ENCODE measurements at regions not wholly inside any gene's neighbourhood (a gene's known extent, or its start where the extent isn't known, plus 50 kb on each side); places are given as distances from the start of the nearest gene placed in this dataset.
"Not testable (repeated sequence)": the region's sequence is repeated elsewhere in the genome, so short reads cannot be mapped to it uniquely, and the experiment has no call there.

DNA sequence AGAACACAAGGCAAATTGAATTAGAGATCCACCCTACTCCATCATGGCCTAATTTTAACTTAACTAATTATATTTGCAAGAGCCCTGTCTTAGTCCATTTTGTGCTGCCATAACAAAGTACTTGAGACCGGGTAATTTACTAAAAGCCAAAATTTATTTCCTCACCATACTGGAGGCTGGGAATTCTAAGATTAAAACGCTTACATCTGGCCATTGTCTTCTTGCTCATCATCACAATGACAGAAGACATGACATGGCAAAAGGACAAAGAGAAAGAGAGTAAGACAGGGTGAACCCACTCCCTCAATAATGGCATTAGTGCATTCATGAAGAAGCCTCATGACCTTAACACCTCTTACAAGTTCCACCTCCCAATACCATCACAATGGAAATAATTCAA is 1068.6 kb downstream of the DNAJB9 start:
- no peak for DNase-seq (ENCODE audit: low read depth)

DNA sequence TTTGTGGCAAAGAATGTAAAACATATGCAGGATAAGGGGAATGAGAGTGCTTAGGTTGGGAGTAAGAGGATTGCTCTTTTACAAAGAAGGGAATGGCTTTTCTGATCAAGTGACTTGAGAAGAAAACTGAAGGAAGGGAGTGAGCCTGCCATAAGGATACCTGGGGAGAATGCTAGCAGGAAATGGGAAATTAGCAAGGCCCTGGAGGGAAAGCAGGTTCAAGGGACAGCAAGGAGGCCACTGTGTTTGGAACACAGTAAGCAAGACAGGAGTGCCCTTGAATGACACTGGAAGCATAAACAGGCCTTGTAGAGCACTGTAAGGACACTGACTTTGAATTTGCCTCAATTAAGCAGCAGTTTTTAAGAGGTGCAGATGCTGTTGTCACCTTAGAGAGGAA is 1069.9 kb downstream of the DNAJB9 start:
- no peak for DNase-seq (ENCODE audit: low read depth)

DNA sequence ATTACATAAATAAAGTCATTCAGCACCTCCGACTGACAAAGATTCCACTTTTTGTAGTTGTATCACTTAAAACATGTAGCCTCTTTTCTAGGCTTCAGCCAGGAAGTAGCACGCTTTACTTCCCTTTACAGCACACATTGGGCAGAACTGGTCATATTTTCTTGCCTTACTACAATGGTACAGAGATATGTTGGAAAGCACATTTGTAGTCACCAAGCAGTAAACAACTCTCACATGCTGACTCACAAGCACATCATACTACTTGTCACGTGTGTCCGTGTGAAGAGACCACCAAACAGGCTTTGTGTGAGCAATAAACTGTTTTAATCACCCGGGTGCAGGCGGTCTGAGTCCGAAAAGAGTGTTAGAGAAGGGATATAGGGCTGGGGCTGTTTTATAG is 1071.8 kb downstream of the DNAJB9 start:
- DNase-seq (ENCODE audit: low read depth) = no peak

DNA sequence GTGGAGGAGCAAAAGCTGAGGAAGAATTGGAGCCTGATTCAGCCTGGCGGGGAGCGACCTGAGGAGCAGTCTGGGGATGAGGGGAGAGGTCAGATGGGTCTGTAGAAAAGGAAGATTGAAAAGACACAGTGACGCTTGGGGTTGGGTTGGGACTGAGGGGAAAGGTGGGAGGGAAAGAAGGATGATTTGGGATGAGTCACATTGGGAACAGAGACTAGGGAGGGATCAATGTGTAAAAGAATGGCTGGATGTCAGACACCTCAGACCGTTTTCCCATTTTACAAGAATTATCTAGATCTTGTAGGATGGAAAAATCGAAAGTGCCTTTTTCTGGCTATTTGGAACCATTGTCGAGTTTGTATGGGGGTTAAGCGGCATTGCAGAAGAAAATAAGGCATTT is 1076.5 kb downstream of the DNAJB9 start:
- no peak for DNase-seq (ENCODE audit: low read depth)

DNA sequence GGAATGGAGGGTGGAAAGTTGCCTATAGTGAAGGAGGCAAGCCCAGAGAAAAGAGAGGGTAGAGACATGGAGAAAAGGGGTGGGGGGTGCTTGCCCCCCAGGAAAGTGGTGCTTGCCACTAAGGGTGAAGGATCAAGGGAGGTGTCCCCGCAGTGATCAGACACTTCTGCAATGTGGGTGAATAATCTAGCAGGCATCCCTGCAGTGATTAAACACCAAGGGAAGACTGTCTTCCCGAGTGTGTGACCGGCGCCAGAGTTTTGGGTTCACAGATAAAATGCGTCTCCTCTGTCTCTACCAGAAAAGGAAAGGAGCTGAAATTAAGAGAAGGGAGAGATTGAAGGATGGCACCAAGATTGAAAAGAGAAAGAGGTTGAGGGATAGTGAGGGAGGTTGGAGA is 1076.9 kb downstream of the DNAJB9 start:
- DNase-seq (ENCODE audit: low read depth) = not testable (repeated sequence)

DNA sequence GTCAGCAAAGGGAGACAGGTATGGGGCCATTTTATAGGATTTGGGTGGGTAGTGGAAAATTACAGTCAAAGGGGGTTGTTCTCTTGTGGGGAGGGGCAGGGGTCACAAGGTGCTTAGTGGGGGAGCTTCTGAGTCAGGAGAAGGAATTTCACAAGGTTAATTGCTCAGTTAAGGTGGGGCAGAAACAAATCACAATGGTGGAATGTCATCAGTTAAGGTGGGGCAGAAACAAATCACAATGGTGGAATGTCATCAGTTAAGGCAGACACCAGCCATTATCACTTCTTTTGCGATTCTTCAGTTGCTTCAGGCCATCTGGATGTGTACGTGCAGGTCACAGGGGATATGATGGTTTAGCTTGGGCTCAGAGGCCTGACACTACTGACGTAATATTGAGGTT is 1077.6 kb downstream of the DNAJB9 start:
- DNase-seq (ENCODE audit: low read depth) = not testable (repeated sequence)

DNA sequence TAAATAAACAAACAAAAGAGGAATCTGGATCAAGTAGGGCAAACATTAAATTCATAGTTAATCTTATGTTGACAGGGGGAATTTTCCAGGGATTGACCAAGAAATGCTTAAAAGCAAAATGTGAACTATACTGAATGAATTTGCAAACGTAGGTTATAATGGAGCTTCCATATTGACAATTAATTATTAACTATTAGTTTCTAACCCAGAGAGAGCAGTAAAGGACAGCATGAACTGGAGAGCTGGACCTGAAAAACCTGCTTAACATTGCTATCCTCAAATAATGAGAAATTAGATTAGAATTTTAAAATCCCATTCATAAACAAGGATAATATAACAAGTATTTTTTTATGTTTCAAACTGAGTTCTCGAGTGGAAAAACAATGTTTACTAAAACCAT is 1089.6 kb downstream of the DNAJB9 start:
- no peak for DNase-seq (ENCODE audit: low read depth)

DNA sequence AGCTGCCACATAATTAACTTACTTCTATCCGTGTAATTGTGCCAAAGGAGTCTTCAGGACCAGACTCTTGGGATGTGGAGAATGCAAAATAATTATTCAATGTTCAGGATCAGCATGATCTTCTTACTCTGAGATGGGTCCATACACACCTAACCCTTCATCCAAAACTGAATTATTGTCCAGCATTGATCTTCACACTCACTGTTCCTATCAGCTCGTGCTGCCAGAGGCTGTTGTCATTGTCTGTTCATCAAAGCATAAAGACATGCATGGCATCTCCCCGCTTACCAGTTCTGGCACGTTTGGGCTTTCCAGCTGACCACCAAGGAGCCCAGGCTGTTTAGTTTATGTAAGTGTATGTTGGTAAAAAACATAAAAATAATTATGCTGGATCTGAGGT is 1090.7 kb downstream of the DNAJB9 start:
- DNase-seq (ENCODE audit: low read depth) = no peak

DNA sequence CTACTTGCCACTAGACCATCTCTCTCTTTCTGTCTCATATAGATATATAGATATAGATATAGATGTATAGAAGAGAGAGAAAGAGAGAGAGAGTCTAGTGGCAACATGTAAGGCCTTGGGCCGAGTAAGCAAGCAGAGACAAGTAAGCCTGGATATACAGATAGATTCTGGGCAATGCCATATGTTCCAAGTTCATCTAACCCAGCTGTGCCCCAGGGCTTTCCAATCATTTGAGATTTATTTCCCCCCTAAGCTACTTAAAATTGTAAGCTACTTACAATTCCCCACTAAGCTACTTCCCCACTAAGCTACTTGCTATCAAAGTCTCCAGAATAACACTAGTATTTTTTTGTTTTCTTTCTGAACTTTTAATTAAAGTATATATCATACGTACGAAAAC is 1094.1 kb downstream of the DNAJB9 start:
- no peak for DNase-seq (ENCODE audit: low read depth)

DNA sequence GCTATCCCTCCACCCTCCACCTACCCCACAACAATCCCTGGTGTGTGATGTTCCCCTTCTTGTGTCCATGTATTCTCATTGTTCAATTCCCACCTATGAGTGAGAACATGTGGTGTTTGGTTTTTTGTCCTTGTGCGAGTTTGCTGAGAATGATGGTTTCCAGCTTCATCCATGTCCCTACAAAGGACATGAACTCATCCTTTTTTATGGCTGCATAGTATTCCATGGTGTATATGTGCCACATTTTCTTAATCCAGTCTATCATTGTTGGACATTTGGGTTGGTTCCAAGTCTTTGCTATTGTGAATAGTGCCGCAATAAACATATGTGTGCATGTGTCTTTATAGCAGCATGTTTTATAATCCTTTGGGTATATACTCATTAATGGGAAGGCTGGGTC is 1117.6 kb downstream of the DNAJB9 start:
- not testable (repeated sequence) for DNase-seq (ENCODE audit: low read depth)

DNA sequence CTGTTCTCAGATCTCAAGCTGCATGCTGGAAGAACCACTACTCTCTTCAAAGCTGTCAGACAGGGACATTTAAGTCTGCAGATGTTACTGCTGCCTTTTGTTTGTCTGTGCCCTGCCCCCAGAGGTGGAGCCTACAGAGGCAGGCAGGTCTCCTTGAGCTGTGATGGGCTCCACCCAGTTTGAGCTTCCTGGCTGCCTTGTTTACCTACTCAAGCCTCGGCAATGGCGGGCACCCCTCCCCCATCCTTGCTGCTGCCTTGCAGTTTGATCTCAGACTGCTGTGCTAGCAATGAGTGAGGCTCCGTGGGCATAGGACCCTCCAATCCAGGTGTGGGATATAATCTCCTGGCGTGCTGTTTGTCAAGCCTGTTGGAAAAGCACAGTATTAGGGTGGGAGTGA is 1122.9 kb downstream of the DNAJB9 start:
- DNase-seq (ENCODE audit: low read depth) = not testable (repeated sequence)

DNA sequence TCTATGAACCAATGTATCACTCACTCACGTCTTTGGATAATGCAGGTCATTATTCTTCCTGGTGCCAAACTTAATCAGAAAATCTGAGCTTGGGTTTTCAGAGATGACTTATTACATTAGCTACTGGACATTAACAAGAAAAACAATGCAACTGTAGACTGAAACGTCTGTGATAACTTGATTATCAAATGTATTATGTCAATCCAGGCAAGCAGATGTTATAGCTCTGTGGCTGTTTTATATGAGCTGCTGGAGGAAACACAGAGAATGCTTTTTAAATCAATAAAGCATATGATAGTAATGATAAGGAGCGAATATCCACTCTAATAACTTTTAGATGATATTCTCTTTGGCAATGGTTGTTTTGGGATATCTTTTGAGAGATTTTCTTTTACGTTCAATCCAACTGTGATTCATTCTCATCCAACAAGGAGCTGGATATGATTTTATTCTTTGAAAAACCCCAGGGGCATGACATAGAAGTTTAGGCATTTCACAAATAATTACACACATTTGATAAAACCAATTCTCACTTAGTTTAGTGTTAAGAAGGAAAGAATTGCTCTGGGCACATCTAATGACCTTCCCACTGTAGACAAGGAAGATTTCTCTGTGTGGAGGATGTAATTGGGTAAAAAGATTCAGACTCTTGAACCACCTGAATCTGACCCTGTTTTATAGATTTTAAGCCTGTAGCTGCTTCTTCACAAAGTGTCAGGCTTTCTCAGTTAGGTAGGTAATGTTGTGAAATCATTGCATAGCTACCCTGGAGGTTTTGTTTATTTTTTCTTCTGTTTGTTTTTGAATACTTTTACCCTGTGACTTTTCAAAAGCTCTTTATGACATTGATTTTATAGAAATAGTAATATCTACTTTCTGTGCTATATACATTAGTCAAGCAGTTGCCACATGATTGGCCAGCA is 1124.7 kb downstream of the DNAJB9 start:
- DNase-seq (ENCODE audit: low read depth) = no peak

DNA sequence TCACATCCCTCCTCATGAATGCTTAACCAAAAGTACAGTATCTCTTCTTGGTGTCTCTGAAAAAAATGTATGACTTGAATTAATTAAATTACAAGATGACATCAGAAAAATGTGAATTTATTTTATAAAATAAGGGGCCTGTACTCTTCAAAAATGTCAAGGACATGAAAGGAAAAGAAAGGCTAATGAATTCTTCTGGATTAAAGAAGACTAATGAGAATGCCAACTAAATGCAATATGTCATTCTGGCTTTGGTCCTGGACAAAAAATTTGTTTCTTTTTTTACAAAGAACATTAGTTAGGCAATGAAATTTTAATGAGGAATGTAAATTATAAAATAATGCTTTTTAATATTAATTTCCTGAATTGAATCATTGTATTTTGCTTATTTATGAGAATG is 1125.7 kb downstream of the DNAJB9 start:
- no peak for DNase-seq (ENCODE audit: low read depth)

DNA sequence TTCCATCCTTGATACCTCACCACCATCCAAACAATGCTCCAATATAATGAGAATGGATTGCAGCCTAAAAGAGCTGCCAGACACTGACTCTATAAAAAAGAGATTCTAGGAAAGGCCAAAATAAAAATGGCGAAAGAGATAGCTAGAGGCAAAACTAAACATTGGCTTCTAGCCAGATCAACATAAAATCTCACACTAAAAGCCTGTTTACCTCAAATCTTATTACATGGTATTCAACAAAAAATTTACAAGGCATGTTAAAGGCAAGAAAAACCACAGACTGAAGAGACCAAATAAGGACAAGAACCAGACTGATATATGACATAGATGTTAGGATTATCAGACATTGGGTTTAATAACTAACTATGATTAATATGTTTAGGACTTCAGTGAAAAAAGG is 1127.0 kb downstream of the DNAJB9 start:
- no peak for DNase-seq (ENCODE audit: low read depth)

DNA sequence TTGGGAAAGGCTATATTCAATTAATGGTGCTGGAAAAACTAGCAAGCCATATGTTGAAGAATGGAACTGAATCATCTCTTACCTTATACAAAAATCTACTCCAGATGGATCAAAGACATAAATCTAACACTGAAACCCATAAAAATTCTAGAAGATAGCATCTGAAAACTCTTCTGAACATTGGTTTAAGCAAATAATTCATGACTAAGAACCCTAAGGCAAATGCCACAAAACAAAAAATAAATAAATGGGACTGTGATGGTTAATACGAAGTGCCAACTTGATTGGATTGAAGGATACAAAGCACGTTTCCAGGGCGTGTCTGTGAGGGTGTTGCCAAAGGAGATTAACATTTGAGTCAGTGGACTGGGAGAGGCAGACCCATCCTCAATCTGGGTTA is 1130.0 kb downstream of the DNAJB9 start:
- DNase-seq (ENCODE audit: low read depth) = no peak

DNA sequence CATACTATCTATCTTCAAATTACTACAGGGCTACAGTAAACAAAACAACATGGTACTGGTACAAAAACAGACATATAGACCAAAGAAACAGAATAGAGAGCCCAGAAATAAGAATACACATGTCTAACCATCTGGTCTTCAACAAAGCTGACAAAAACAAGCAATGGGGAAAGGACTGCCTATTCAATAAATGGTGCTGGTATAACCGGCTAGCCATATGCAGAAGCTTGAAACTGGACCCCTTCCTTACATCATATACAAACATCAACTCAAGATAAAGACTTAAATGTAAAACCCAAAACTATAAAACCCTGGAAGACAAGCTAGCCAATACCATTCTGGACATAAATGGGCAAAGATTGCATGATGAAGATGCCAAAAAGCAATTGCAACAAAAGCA is 1143.7 kb downstream of the DNAJB9 start:
- DNase-seq (ENCODE audit: low read depth) = no peak

DNA sequence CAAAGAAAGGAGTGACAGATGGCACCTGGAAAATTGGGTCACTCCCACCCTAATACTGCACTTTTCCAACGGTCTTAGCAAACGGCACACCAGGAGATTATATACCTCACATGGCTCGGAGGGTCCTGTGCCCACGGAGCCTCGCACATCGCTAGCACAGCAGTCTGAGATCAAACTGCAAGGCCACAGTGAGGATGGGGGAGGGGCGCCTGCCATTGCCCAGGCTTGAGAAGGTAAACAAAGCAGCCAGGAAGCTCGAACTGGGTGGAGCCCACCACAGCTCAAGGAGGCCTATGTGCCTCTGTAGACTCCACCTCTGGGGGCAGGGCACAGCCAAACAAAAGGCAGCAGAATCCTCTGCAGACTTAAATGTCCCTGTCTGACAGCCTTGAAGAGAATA is 1149.7 kb downstream of the DNAJB9 start:
- not testable (repeated sequence) for DNase-seq (ENCODE audit: low read depth)

DNA sequence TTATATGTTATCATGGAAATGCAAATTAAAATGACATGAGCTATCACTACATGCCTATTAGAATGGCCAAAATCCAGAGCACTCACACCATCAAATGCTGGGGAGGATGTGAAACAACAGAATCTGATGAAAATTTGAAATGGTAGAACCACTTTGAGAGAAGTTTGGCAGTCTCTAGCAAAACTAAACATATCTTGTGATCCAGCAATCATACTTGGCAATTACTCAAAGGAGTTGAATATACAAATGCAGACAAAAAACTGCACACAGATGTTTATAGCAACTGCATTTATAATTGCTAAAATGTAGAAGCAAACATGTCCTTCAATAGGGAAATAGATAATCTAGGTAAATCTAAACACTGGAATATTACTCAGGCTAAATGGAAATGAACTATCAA is 1164.9 kb downstream of the DNAJB9 start:
- no peak for DNase-seq (ENCODE audit: low read depth)

DNA sequence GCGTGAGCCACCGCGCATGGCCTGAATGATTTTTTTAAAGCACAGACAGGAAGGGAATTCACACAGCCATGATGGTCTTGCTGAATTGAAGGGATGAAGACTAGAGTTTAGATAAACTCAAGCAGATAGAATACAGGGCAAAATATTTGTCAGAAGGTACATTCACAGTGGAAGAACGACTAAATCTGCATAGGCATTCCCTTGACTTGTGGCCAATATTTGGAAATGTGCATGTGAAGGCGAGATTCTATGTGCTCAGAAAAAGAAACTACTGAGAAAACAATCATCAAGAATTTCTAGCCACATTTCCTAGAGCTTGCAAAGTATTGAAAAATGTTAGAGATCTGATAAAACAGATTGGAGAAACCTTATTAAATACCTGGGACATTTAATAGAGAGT is 1166.2 kb downstream of the DNAJB9 start:
- no peak for DNase-seq (ENCODE audit: low read depth)

DNA sequence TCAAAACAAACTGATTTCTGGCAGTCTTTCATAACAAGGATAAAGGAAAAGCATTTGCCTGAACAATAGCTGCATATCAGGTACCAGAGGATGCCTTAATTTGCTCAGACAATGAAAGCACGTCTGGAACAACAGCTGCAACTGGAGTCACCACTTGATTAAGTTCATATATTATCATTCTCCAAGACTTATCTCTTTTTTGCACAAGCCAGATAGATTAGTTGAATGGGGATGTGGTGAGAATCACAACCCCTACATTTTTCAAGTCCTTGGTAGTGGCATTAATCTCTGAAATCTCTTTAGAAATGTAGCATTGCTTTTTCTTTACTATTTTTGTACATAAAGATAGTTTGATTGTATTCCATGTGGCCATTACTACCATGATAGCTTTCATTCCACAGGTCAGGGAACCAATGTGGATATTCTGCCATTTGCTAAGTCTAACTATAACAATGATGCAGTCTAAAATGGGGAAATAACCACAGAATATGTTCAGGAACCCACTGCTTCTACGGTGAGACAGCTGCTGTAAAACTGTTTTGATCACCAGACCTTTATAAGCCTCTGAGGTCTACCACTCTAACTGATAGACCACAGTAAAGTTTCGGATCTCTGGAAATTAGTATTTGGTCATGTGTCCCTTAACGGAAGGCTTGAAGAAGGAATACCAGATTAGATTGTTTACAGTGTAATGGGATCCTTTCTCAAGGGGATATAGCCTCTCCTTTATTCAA is 1176.2 kb downstream of the DNAJB9 start:
- no peak for DNase-seq (ENCODE audit: low read depth)

DNA sequence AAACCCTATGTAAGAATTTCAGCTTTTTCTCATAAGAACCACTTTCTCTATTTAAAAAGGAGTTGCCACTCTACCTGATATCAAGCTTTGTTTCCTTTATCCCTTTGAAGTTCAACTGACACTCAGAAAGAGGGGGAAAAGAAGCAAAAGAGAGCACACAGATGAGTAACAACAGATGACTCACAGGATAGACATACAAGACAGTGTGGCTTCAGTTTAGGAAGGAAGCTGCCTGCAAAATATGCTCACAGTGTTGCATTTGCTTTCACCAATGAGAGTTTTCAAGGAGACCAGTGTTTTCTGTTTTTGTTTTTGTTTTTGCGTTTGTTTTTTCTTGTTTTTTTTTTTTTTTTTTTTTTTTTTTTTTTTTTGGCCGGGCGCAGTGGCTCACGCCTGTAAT is 1181.6 kb downstream of the DNAJB9 start:
- no peak for DNase-seq (ENCODE audit: low read depth)

DNA sequence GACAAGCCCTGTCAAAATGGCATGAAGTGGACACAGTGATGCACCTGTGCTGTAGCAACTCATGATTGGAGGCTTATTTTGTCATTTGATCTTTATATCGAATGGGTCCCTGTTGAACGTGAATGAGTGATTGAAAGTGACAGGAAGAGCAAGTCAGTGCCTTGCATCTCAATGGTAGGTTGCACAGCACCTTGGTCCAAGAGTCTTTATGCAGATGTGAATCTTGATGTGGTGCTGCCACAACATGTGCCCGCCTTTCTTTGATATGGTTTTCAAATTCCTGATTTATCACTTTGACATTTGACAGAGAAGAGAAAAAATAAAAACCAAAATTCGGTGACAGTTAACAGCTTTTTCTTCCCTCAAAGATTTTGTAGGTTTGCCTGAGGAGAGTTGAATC is 1182.4 kb downstream of the DNAJB9 start:
- no peak for DNase-seq (ENCODE audit: low read depth)

DNA sequence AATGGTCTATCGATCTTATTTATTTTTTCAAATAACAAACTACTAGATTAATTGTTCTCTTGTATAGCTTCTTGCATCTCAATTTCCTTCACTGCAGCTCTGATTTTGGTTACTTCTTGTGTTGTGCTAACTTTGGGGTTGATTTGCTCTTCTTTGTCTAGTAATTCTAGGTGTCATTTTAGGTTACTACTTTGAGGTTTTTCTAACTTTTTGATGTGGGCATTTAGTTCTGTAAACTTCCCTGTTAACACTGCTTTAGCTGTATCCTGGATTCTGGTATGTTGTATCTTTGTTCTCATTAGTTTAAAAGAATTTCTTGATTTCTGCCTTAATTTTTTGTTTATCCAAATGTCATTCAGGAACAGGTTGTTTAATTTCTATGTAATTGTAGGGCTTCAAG is 1188.0 kb downstream of the DNAJB9 start:
- DNase-seq (ENCODE audit: low read depth) = no peak

DNA sequence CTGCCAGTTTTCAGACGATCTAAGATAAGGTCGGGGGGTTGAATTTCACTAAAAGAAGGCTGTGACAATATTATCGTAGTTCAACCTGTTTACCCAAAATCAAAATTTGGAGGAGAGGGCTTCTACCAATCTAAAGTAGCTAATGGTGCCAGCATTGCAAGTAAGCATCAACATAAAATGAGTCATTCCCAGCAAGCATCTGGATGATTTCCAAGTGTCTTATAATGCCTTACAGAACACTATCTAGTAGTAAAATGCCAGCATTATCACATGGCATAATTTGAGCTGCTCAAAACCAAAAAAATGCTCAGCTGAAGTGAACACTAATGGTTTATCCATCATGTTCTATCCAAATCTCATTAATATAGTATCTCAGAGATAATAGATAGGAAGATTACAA is 1193.9 kb downstream of the DNAJB9 start:
- DNase-seq (ENCODE audit: low read depth) = no peak
